HepG2 (cell line): ENCODE measurements at regions not wholly inside any gene's neighbourhood (a gene's known extent, or its start where the extent isn't known, plus 50 kb on each side); places are given as distances from the start of the nearest gene placed in this dataset.

Source experiments
- ATAC-seq: fragments of 200-7000 bp; cut with Tn5 transposase; 3 replicates; pipeline ENCODE4 v1.9.1; 2020; ENCODE audit warnings: mild to moderate bottlenecking, moderate library complexity
- BruUV-seq: library from RNA; stranded (reverse); fragments of 400-500 nt; replicated peaks from 2 replicates; lab custom pipeline; 2021; lab: Mats Ljungman, UMichigan
- CTCF ChIA-PET: fragments of 300-600 bp; formaldehyde crosslinking; extraction: SDS; loops from one replicate; lab custom pipeline; 2021; ENCODE audit warnings: low total read pairs, inconsistent platforms, low intra/inter-chr PET ratio; lab: Yijun Ruan, JAX
- POLR2A ChIA-PET: fragments of 350-600 bp; sonication (Branson Sonifier 250); formaldehyde crosslinking; loops from one replicate; lab custom pipeline; 2020; ENCODE audit warnings: antibody characterized with exemption, inconsistent platforms; lab: Yijun Ruan, JAX
- DNase-seq: peaks from one replicate; pipeline ENCODE4 v3.0.0-alpha.2; 2015; ENCODE audit warnings: low spot score
- FAIRE-seq: peaks from 3 replicates; lab custom pipeline; 2011; peaks lifted over from hg19 to GRCh38; lab: Jason Lieb, UNC
- H2AFZ ChIP-seq: one replicate; pipeline ENCODE4 v1.6.1; 2011; ENCODE audit warnings: low read length, inconsistent platforms
- H3K27ac ChIP-seq: fragments of 300-600 bp; 3 replicates; pipeline ENCODE4 v1.8.0; 2011; ENCODE audit warnings: mixed run types, mild to moderate bottlenecking, mixed read lengths, low read length, inconsistent platforms; ENCODE audit not compliant: insufficient read depth; ENCODE audit errors: extremely low read length
- H3K27me3 ChIP-seq, 2 experiments: fragments of 200-600 bp in 1 of 2; 2 replicates in 1 of 2; 3 replicates in 1 of 2; pipeline versions ENCODE4 v1.6.0 to v1.8.0; 2011; ENCODE audit warnings: low read length in 2 of 2, mild to moderate bottlenecking in 2 of 2, moderate library complexity in 2 of 2, inconsistent platforms in 1 of 2; ENCODE audit not compliant: insufficient read depth in 2 of 2, control insufficient read depth in 1 of 2
- H3K36me3 ChIP-seq, 2 experiments: fragments of 200-600 bp in 1 of 2; replicated peaks in 1 of 2; 2 replicates in 1 of 2; 3 replicates in 1 of 2; pipeline versions ENCODE4 v1.5.1 to v1.8.0; 2011; ENCODE audit warnings: low read length in 2 of 2, inconsistent platforms in 1 of 2; ENCODE audit not compliant: insufficient read depth in 2 of 2, control insufficient read depth in 1 of 2
- H3K4me1 ChIP-seq: 2 replicates; pipeline ENCODE4 v1.5.1; 2012; ENCODE audit warnings: low read length, inconsistent platforms; ENCODE audit not compliant: insufficient read depth
- H3K4me2 ChIP-seq: 2 replicates; pipeline ENCODE4 v1.6.0; 2011; ENCODE audit warnings: low read depth, low read length, inconsistent platforms
- H3K4me3 ChIP-seq, 3 experiments: fragments of 200-600 bp in 1 of 3; sonication (generic), shearing (Covaris generic) in 1 of 3; replicated peaks in 1 of 3; 2 replicates each; pipeline ENCODE4 v1.5.1; 2011 to 2016; ENCODE audit warnings: low read length in 3 of 3, inconsistent platforms in 2 of 3, low read depth in 2 of 3, mild to moderate bottlenecking in 2 of 3, control low read depth in 1 of 3, mixed read lengths in 1 of 3; ENCODE audit not compliant: insufficient read depth in 1 of 3
- H3K79me2 ChIP-seq: one replicate; pipeline ENCODE4 v1.6.1; 2011; ENCODE audit warnings: low read length, inconsistent platforms; ENCODE audit not compliant: insufficient read depth
- H3K9ac ChIP-seq: 2 replicates; pipeline ENCODE4 v1.6.0; 2011; ENCODE audit warnings: mild to moderate bottlenecking, low read depth, low read length, inconsistent platforms; ENCODE audit not compliant: insufficient read depth
- H3K9me3 ChIP-seq: 2 replicates; pipeline ENCODE4 v1.5.1; 2012; ENCODE audit warnings: mild to moderate bottlenecking, low read length
- H4K20me1 ChIP-seq: 2 replicates; pipeline ENCODE4 v1.6.0; 2011; ENCODE audit warnings: inconsistent platforms, mild to moderate bottlenecking, low read length, moderate library complexity; ENCODE audit not compliant: insufficient read depth
- GABPA ChIP-seq, 2 experiments: IDR thresholded peaks; 2 replicates each; pipeline ENCODE4 v1.6.1; 2011 to 2016; ENCODE audit warnings: low read depth in 2 of 2, low read length in 1 of 2, missing biosample characterization in 1 of 2, missing genetic modification characterization in 1 of 2
- GLI4 ChIP-seq: sonication (generic); formaldehyde crosslinking; IDR thresholded peaks from 2 replicates; pipeline ENCODE4 v1.5.1; 2020; ENCODE audit warnings: missing genetic modification reagents, mild to moderate bottlenecking, moderate library complexity, borderline replicate concordance
- LCORL ChIP-seq, 2 experiments: fragments of 450-650 bp in 1 of 2; sonication (generic) in 1 of 2; formaldehyde crosslinking in 1 of 2; IDR thresholded peaks; 2 replicates each; pipeline versions ENCODE4 v1.5.0 to v1.6.1; 2017 to 2020; ENCODE audit warnings: antibody characterized with exemption in 1 of 2, missing genetic modification reagents in 1 of 2
- MEIS2 ChIP-seq: sonication (generic); formaldehyde crosslinking; IDR thresholded peaks from 2 replicates; pipeline ENCODE4 v1.9.0; 2021; ENCODE audit warnings: mild to moderate bottlenecking, missing genetic modification reagents
- MYC ChIP-seq: sonication (generic); formaldehyde crosslinking; IDR thresholded peaks from 2 replicates; pipeline ENCODE4 v1.9.0; 2021; ENCODE audit warnings: missing genetic modification reagents, borderline replicate concordance
- NFIC ChIP-seq: IDR thresholded peaks from 2 replicates; pipeline ENCODE4 v1.6.1; 2012; ENCODE audit warnings: mild to moderate bottlenecking, low read length, inconsistent platforms
- RXRA ChIP-seq: sonication (generic); formaldehyde crosslinking; IDR thresholded peaks from 2 replicates; pipeline ENCODE4 v1.5.1; 2020; ENCODE audit warnings: missing genetic modification reagents
- SAP130 ChIP-seq: IDR thresholded peaks from 2 replicates; pipeline ENCODE4 v1.6.1; 2016; ENCODE audit warnings: low read depth
- U2AF1 ChIP-seq: fragments of 200-400 bp; formaldehyde crosslinking; optimal IDR thresholded peaks from 2 replicates; pipeline ENCODE3; 2017; ENCODE audit warnings: mild to moderate bottlenecking, low read depth, low read length
- ZFP82 ChIP-seq: sonication (generic); formaldehyde crosslinking; IDR thresholded peaks from 2 replicates; pipeline ENCODE4 v1.5.1; 2020; ENCODE audit warnings: mild to moderate bottlenecking, missing genetic modification reagents, borderline replicate concordance
- ZNF251 ChIP-seq: sonication (generic); formaldehyde crosslinking; IDR thresholded peaks from 2 replicates; pipeline ENCODE4 v1.9.0; 2021; ENCODE audit warnings: mild to moderate bottlenecking, missing genetic modification reagents
- WGBS: methylation state at CpG from one replicate; pipeline ENCODE4 v1.1.6; 2017; ENCODE audit warnings: low lambda C conversion rate; 5-methylcytosine and 5-hydroxymethylcytosine counted together
- in situ Hi-C: cut with HindIII; loops from 2 replicates; pipeline ENCODE4 v1.10.0; 2017; ENCODE audit warnings: low pct_unique_long_range_greater_than_20kb; ENCODE audit not compliant: extremely low pct_ligation_motif_present
- intact Hi-C: fragments of 100-400 bp; cut with micrococcal nuclease; formaldehyde crosslinking; loops from one replicate; pipeline ENCODE4 v1.10.0; 2022; ENCODE audit not compliant: unreplicated experiment
- TF ChIP-seq, protein P1 (sequence below): sonication (generic); formaldehyde crosslinking; IDR thresholded peaks from 2 replicates; pipeline ENCODE4 v1.4.0; 2020; ENCODE audit warnings: missing genetic modification reagents, mild to moderate bottlenecking, borderline replicate concordance
- TF ChIP-seq, protein P2 (sequence below): sonication (generic); formaldehyde crosslinking; IDR thresholded peaks from 2 replicates; pipeline ENCODE4 v1.8.0; 2023; ENCODE audit warnings: mild to moderate bottlenecking, missing genetic modification reagents
- TF ChIP-seq, protein P3 (sequence below): sonication (generic); formaldehyde crosslinking; IDR thresholded peaks from 2 replicates; pipeline ENCODE4 v1.4.0; 2020; ENCODE audit warnings: missing genetic modification reagents, borderline replicate concordance

DNA sequence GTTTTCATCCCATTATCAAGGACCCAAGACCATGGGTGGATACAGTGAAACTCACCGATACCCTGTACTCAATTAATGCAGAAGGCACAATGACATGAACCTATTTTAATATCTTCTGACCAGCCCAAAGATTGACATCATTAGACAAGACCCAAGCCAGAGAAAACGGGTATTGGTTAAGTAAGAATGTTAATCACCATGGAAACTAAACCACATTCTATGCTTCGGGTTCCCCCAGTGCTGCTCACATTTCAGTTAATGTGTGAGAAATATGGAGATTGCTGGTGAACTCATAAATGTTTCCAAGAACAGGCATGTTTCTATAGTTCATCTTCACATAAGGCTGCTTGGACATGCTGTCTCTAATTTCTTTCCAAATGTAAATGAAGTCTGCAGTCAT, 77.0 kb downstream of the IRX2 start:
- no peak overlapping the region for H3K4me3 ChIP-seq
- POLR2A ChIA-PET = no interaction called here
- no TSS peak for BruUV-seq
- DNase-seq (no peak), ATAC-seq (no peak), FAIRE-seq (no peak)
- WGBS = 0% methylated on average over 3 of the region's 3 CpGs
- intact Hi-C loops (no loop called here), in situ Hi-C loops (no loop called here)
- H3K9ac ChIP-seq = no peak overlapping the region
- H2AFZ ChIP-seq = no peak overlapping the region
- no peak overlapping the region for H3K4me2 ChIP-seq
- no peak overlapping the region for H3K27ac ChIP-seq
- CTCF ChIA-PET = no interaction called here
- H3K4me1 ChIP-seq = no peaks in the 10 kb centered on the region
- H3K9me3 ChIP-seq = peaks cover 14% of the 10 kb centered on the region
- H3K27me3 ChIP-seq = peaks cover 0 to 14% of the 10 kb centered on the region in 2 experiments; a peak in 1 of 5 replicates
- no peaks in the 10 kb centered on the region for H3K79me2 ChIP-seq
- H3K36me3 ChIP-seq = no peaks in the 10 kb centered on the region
- H4K20me1 ChIP-seq = no peaks in the 10 kb centered on the region
- TF ChIP-seq, protein P1, sequence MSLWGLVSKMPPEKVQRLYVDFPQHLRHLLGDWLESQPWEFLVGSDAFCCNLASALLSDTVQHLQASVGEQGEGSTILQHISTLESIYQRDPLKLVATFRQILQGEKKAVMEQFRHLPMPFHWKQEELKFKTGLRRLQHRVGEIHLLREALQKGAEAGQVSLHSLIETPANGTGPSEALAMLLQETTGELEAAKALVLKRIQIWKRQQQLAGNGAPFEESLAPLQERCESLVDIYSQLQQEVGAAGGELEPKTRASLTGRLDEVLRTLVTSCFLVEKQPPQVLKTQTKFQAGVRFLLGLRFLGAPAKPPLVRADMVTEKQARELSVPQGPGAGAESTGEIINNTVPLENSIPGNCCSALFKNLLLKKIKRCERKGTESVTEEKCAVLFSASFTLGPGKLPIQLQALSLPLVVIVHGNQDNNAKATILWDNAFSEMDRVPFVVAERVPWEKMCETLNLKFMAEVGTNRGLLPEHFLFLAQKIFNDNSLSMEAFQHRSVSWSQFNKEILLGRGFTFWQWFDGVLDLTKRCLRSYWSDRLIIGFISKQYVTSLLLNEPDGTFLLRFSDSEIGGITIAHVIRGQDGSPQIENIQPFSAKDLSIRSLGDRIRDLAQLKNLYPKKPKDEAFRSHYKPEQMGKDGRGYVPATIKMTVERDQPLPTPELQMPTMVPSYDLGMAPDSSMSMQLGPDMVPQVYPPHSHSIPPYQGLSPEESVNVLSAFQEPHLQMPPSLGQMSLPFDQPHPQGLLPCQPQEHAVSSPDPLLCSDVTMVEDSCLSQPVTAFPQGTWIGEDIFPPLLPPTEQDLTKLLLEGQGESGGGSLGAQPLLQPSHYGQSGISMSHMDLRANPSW (CRISPR knock-in tag) = no peak
- TF ChIP-seq NFIC (no peak), MEIS2 (no peak), SAP130 (CRISPR knock-in tag) (no peak), MYC (CRISPR knock-in tag) (no peak), ZNF251 (CRISPR knock-in tag) (no peak), LCORL (IDR thresholded peaks at IDR 0.05) (no peak), LCORL (CRISPR knock-in tag; IDR thresholded peaks at IDR 0.05) (no peak), GLI4 (CRISPR knock-in tag) (no peak), ZFP82 (CRISPR knock-in tag) (no peak), RXRA (CRISPR knock-in tag) (no peak), GABPA (IDR thresholded peaks at IDR 0.05; ENCODE audit: low read depth, low read length) (no peak), GABPA (CRISPR knock-in tag; IDR thresholded peaks at IDR 0.05; ENCODE audit: low read depth) (no peak), U2AF1 (no peak)
- TF ChIP-seq, protein P2, sequence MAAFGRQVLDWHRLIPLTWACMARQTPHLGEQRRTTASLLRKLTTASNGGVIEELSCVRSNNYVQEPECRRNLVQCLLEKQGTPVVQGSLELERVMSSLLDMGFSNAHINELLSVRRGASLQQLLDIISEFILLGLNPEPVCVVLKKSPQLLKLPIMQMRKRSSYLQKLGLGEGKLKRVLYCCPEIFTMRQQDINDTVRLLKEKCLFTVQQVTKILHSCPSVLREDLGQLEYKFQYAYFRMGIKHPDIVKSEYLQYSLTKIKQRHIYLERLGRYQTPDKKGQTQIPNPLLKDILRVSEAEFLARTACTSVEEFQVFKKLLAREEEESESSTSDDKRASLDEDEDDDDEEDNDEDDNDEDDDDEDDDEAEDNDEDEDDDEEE = no peak
- TF ChIP-seq, protein P3, sequence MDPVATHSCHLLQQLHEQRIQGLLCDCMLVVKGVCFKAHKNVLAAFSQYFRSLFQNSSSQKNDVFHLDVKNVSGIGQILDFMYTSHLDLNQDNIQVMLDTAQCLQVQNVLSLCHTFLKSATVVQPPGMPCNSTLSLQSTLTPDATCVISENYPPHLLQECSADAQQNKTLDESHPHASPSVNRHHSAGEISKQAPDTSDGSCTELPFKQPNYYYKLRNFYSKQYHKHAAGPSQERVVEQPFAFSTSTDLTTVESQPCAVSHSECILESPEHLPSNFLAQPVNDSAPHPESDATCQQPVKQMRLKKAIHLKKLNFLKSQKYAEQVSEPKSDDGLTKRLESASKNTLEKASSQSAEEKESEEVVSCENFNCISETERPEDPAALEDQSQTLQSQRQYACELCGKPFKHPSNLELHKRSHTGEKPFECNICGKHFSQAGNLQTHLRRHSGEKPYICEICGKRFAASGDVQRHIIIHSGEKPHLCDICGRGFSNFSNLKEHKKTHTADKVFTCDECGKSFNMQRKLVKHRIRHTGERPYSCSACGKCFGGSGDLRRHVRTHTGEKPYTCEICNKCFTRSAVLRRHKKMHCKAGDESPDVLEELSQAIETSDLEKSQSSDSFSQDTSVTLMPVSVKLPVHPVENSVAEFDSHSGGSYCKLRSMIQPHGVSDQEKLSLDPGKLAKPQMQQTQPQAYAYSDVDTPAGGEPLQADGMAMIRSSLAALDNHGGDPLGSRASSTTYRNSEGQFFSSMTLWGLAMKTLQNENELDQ (CRISPR knock-in tag) = no peak
